Keratinocyte (primary cell): ENCODE measurements at regions not wholly inside any gene's neighbourhood (a gene's known extent, or its start where the extent isn't known, plus 50 kb on each side); places are given as distances from the start of the nearest gene placed in this dataset.

Experiments used
- EZH2 ChIP-seq: IDR thresholded peaks from one replicate; pipeline ENCODE4 v1.6.1; 2012; ENCODE audit warnings: inconsistent platforms, mild to moderate bottlenecking, low read length, moderate library complexity
- TF ChIP-seq, protein P1 (sequence below), 3 experiments: IDR thresholded peaks in 1 of 3; conservative IDR thresholded peaks in 1 of 3; optimal IDR thresholded peaks in 1 of 3; 2 replicates in 2 of 3; 3 replicates in 1 of 3; pipeline versions ENCODE3 to v1.5.1; 2011; ENCODE audit warnings: low read length in 3 of 3, mild to moderate bottlenecking in 3 of 3, moderate library complexity in 2 of 3, control low read depth in 1 of 3, inconsistent platforms in 1 of 3; ENCODE audit not compliant: insufficient read depth in 2 of 3; ENCODE audit errors: extremely low read depth in 1 of 3

DNA sequence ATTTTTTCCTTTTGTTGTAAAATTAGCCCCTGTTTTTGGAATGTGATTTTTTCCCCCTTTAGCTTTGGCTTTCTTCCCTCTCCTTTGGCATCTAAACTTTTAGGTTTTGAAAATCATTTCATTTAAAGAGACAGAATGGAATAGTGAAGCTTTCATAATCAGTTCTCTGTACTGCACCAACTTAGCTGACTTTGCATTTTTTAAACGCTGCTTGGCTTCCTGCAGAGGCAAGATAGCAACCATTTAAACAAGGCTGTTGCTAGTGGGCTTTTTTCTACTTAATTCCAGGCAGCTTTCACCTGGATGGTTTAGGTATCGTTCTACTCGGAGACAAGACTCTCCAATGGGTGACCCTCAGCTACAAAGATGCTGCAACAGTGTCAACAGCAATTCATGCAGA lies 267.9 kb upstream of the PKDCC start:
- TF ChIP-seq, protein P1, sequence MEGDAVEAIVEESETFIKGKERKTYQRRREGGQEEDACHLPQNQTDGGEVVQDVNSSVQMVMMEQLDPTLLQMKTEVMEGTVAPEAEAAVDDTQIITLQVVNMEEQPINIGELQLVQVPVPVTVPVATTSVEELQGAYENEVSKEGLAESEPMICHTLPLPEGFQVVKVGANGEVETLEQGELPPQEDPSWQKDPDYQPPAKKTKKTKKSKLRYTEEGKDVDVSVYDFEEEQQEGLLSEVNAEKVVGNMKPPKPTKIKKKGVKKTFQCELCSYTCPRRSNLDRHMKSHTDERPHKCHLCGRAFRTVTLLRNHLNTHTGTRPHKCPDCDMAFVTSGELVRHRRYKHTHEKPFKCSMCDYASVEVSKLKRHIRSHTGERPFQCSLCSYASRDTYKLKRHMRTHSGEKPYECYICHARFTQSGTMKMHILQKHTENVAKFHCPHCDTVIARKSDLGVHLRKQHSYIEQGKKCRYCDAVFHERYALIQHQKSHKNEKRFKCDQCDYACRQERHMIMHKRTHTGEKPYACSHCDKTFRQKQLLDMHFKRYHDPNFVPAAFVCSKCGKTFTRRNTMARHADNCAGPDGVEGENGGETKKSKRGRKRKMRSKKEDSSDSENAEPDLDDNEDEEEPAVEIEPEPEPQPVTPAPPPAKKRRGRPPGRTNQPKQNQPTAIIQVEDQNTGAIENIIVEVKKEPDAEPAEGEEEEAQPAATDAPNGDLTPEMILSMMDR (optimal IDR thresholded peaks at IDR 0.05 in 1 of 3, IDR thresholded peaks at IDR 0.05 in 1 of 3, conservative IDR thresholded peaks at IDR 0.05 in 1 of 3; ENCODE audit: extremely low read depth in 1 of 3, insufficient read depth in 2 of 3, low read length in 3 of 3) = no peak
- no peak for TF ChIP-seq EZH2
